HUES64 (cell line): ENCODE measurements at regions not wholly inside any gene's neighbourhood (a gene's known extent, or its start where the extent isn't known, plus 50 kb on each side); places are given as distances from the start of the nearest gene placed in this dataset.

Source experiments
- H3K27ac ChIP-seq: 2 replicates; pipeline ENCODE4 v1.7.0; 2013; ENCODE audit warnings: low read depth, low read length, inconsistent platforms
- H3K27me3 ChIP-seq: 2 replicates; pipeline ENCODE4 v1.6.1; 2013; ENCODE audit warnings: mild to moderate bottlenecking, low read length; ENCODE audit not compliant: insufficient read depth
- H3K36me3 ChIP-seq: 2 replicates; pipeline ENCODE4 v1.6.1; 2013; ENCODE audit warnings: mild to moderate bottlenecking, low read length; ENCODE audit not compliant: insufficient read depth
- H3K4me1 ChIP-seq: 2 replicates; pipeline ENCODE4 v1.6.1; 2013; ENCODE audit warnings: mild to moderate bottlenecking, low read length, moderate library complexity; ENCODE audit not compliant: insufficient read depth
- H3K4me3 ChIP-seq: 2 replicates; pipeline ENCODE4 v1.5.1; 2013; ENCODE audit warnings: mild to moderate bottlenecking, low read length, moderate library complexity
- H3K9ac ChIP-seq: 2 replicates; pipeline ENCODE4 v1.6.1; 2013; ENCODE audit warnings: mild to moderate bottlenecking, low read depth, low read length
- H3K9me3 ChIP-seq: 2 replicates; pipeline ENCODE4 v1.6.1; 2013; ENCODE audit warnings: low read depth, low read length; ENCODE audit not compliant: insufficient read depth
- WGBS: fragments of 150-250, 120-280 bp; methylation state at CpG from one replicate; pipeline ENCODE4 v1.1.7; 2013; ENCODE audit warnings: missing lambda C conversion rate; 5-methylcytosine and 5-hydroxymethylcytosine counted together

DNA sequence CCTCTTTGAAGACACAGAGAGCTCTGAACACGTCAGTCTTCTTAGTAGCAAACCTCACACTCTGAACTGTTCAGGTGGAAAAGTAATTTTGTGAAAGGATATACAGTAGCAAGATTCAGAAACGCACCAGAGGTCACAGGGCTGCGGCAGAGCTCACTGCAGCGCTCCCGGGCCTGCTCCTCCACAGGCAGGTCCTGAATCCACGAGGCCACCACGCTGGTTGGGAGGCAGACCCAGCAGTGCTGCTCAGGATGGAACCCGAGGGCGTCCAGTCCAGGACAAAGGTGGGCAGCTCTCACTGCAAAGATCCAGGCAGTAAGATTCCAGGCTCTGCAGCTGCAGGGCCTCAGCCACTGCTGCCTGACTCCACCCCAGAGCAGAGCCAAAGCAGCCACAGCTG lies 576.2 kb upstream of the SALL3 start:
- 83% methylated on average over 9 of the region's 9 CpGs for WGBS

DNA sequence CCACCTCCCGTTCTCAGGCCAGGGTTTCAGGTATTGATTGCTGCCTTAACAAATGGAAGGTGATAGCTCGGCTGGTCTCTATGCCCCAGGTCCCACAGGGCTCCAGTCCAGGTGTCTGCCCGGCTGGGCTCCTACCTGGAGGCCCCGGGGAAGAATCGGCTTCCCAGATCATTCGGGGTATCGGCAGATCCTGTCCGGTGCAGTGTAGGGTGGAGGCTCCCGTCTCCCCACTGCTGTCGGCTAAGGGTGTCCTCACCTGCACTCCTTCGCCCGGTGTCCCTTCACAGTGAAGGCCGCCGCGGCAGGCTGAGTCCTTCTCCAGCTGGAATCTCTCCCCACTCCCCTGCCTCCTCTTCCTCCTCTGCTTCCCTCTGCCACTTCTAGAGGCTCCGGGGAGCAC lies 573.9 kb upstream of the SALL3 start:
- H3K4me3 ChIP-seq: no peak overlapping the region
- WGBS: 90% methylated on average over 16 of the region's 16 CpGs
- no peaks in the 10 kb centered on the region for H3K36me3 ChIP-seq
- H3K4me1 ChIP-seq: no peaks in the 10 kb centered on the region
- H3K9ac ChIP-seq: no peak overlapping the region
- no peak overlapping the region for H3K27ac ChIP-seq
- no peaks in the 10 kb centered on the region for H3K27me3 ChIP-seq
- no peaks in the 10 kb centered on the region for H3K9me3 ChIP-seq

More for the DNA sequence above, 576.2 kb upstream of the SALL3 start:
- Histone ChIP-seq H3K27me3 (no peaks in the 10 kb centered on the region), H3K4me3 (no peak overlapping the region), H3K4me1 (no peaks in the 10 kb centered on the region), H3K9ac (no peak overlapping the region), H3K27ac (no peak overlapping the region), H3K36me3 (no peaks in the 10 kb centered on the region), H3K9me3 (no peaks in the 10 kb centered on the region)

DNA sequence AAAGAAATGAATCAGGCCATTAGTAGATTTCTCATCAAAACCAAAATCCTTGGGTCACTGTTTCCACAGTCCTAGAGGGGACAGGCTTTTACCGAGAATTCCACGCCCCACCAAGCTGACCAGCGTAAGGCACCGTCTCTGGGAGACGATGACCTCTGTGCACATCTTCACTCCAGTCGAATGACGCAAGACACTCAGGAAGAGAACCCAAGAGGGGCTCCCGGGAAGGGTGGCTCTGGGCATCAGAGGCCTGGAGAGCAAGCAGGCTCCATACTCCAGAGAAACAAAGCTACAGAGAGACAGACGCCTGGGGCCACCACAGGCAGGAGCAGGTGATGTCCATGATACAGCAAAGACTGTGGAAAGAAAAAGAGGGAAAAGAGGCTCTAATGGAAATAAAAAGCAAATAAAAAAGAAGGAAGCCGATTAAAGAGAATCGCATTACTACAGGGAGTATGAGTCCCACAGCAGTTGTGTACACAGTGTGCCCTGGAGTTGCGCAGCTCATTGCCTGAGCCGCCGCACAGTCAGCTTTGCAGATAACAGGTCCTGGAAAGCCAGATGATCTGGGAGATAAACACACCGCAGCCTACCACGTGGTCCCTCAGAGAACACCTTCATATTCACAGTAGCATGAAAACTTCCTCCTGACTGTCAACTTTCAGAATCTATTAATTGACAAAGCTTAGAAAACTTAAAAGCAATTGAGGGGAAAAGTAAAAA lies 572.7 kb upstream of the SALL3 start:
- H3K9me3 ChIP-seq: no peaks in the 10 kb centered on the region
- H3K4me3 ChIP-seq: no peak overlapping the region
- H3K27me3 ChIP-seq: no peaks in the 10 kb centered on the region
- WGBS: 97% methylated on average over 16 of the region's 16 CpGs
- no peak overlapping the region for H3K27ac ChIP-seq
- no peaks in the 10 kb centered on the region for H3K4me1 ChIP-seq
- H3K9ac ChIP-seq: no peak overlapping the region
- H3K36me3 ChIP-seq: no peaks in the 10 kb centered on the region

DNA sequence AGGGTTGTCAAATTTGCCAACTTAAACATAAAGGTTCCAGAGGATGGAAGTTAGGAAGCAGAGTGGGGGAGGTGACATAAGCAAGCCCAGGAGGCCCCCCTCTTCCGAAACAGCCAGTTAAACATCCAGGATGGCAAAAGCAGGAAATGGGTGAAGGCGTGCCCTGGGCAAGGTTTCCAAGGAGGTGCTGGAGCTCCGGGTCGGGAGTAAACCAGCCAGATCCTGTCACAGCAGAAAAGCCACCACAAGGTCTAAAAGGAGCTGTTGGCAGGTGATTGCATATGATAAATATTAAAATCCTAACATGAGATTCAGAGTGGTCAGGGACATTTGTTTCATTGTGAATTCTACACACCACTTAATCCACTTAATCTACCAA lies 572.2 kb upstream of the SALL3 start:
- Histone ChIP-seq H3K4me1 (no peaks in the 10 kb centered on the region), H3K27me3 (no peaks in the 10 kb centered on the region), H3K36me3 (no peaks in the 10 kb centered on the region), H3K9ac (no peak overlapping the region), H3K9me3 (no peaks in the 10 kb centered on the region), H3K27ac (no peak overlapping the region), H3K4me3 (no peak overlapping the region)
- WGBS: 85% methylated on average over 4 of the region's 4 CpGs

DNA sequence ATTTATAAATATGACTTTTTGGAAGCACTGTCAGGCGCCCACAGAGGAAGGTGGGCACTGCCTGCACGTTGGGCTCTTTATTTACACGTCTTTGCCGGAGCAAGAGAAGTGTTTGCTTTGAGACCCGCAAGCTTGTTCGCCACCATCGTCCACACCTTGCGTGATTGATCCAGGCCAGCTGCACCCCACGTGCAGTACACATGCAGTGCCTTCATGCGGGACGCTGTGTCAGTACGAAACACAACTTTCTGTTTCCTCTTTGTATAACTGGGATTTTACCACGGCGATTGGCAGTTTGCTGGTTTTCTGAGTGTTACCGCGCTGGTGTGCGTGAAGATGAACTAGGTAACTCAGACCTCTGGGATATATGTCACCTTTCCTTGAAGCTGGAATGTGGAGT lies 571.0 kb upstream of the SALL3 start:
- 90% methylated on average over 17 of the region's 17 CpGs for WGBS
- Histone ChIP-seq H3K9ac (no peak overlapping the region), H3K4me1 (no peaks in the 10 kb centered on the region), H3K27me3 (no peaks in the 10 kb centered on the region), H3K9me3 (no peaks in the 10 kb centered on the region), H3K27ac (no peak overlapping the region), H3K4me3 (no peak overlapping the region), H3K36me3 (no peaks in the 10 kb centered on the region)

DNA sequence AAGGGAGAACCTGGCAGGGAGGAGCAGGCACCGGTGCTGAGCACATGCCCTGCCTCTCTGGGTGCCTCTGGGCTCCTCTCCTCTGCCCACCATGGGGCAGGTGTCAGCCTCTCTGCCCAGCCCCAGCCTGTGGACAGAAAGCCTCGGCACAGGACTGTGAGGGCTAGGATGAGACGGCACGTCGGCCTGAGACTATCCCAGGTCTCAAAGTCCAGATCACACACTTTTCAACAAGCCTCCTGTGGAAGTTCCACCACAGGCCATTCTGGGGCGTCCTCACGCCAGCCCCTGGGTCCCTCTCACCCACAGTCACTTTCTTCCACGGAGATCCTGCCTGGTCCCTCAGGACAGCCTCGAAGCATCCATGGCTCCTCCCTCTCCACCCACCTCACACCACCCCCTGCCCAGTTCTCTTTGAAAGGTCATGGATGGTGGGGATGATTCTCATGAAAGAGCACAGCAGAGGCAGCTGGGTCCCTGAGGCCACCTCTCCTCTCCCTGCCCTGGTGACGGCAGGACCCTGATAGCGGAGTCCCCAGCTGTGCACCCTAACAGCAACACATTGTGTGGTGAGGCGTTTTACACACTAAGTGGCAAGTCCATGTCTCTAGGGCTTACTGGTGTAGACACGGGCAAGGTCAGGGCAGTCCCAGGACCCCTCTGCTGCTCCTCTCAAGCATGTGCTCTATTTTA lies 569.4 kb upstream of the SALL3 start:
- no peaks in the 10 kb centered on the region for H3K9me3 ChIP-seq
- WGBS: 98% methylated on average over 13 of the region's 13 CpGs
- H3K4me1 ChIP-seq: no peaks in the 10 kb centered on the region
- H3K27ac ChIP-seq: no peak overlapping the region
- H3K4me3 ChIP-seq: no peak overlapping the region
- H3K36me3 ChIP-seq: no peaks in the 10 kb centered on the region
- H3K9ac ChIP-seq: no peak overlapping the region
- no peaks in the 10 kb centered on the region for H3K27me3 ChIP-seq

DNA sequence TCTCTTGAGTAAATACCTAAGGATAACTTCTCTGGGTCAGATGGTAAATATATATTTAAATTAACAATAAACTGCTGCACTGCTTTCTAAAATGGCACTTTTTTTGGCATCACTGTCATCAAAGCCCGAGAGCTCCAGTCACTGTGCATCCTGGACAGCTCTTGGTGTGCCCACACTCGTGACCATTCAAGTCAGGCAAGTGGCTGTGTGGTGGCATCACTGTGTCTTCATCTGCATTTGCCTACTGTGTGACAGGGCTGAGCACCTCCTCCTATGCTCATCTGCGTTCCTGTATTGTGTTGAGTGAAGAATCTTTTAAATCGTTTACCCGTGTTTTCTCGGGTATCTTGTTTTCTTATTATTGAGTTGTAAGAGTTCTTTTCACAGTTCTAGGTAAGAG lies 568.1 kb upstream of the SALL3 start:
- no peak overlapping the region for H3K9ac ChIP-seq
- H3K4me1 ChIP-seq: no peaks in the 10 kb centered on the region
- WGBS: 94% methylated on average over 6 of the region's 6 CpGs
- H3K9me3 ChIP-seq: no peaks in the 10 kb centered on the region
- no peak overlapping the region for H3K27ac ChIP-seq
- no peak overlapping the region for H3K4me3 ChIP-seq
- no peaks in the 10 kb centered on the region for H3K36me3 ChIP-seq
- no peaks in the 10 kb centered on the region for H3K27me3 ChIP-seq

DNA sequence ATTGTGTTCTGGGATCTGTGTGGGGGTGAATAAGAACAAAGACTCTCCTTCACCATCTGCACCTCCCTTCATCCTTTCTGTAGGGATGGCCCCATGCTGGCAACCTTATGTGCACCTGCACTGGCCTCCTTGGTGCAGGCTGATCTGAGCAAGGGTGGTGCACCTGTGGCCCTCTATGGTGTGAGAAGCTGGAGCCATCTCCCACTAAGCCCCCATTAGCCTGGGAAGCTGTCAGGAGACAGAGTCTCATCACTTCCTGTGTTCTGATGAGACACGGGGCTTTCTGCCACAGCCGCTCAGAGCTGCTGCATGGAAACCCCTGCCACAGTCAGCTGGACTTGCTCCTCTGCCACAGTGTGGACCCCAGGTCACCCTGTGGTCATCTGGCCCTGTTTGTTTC lies 565.3 kb upstream of the SALL3 start:
- no peak overlapping the region for H3K4me3 ChIP-seq
- no peak overlapping the region for H3K9ac ChIP-seq
- no peaks in the 10 kb centered on the region for H3K36me3 ChIP-seq
- H3K4me1 ChIP-seq: no peaks in the 10 kb centered on the region
- 93% methylated on average over 2 of the region's 2 CpGs for WGBS
- no peak overlapping the region for H3K27ac ChIP-seq
- no peaks in the 10 kb centered on the region for H3K27me3 ChIP-seq
- no peaks in the 10 kb centered on the region for H3K9me3 ChIP-seq

DNA sequence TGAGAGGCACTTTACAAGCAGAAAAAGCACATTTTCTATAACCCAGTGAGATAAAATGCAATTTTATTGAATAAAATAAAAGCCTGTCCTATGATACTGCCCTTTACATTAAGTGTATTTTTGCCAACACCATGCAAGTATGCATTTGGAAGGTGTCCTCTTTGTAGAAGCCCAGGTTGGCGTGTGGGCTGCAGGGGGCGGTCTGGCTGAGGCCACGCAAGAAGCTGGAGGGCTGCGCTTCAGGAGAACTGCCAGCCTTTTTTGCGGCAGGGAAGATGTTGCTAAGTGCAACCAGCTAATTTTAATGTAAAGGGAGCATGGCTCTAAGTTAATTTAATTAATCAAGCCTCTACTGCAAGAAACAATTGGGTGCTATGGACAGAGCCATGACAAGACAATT lies 562.8 kb upstream of the SALL3 start:
- no peaks in the 10 kb centered on the region for H3K36me3 ChIP-seq
- no peaks in the 10 kb centered on the region for H3K27me3 ChIP-seq
- H3K9ac ChIP-seq: no peak overlapping the region
- no peaks in the 10 kb centered on the region for H3K9me3 ChIP-seq
- H3K27ac ChIP-seq: no peak overlapping the region
- H3K4me1 ChIP-seq: no peaks in the 10 kb centered on the region
- WGBS: 87% methylated on average over 5 of the region's 5 CpGs
- no peak overlapping the region for H3K4me3 ChIP-seq

DNA sequence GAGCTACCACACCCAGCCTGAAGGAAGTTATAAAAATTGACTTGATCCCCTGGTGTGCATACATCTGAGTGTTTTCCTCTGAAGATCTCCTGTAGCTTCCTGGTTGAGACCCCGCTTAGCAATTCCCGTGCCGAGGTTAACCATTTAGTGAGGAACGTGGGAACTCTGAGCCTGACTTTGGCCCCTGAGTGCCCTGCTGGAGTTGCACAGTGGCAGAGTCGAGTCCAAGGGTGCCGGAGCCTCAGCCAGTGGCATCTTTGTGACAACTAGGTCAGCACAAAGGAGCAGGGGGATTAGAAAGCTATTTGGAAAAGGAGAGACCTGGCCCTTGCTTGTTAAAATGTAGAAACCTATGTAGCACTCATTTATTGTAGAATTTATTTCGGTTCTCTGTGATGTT lies 561.2 kb upstream of the SALL3 start:
- Histone ChIP-seq H3K36me3 (no peaks in the 10 kb centered on the region), H3K4me3 (no peak overlapping the region)
- 81% methylated on average over 7 of the region's 7 CpGs for WGBS

DNA sequence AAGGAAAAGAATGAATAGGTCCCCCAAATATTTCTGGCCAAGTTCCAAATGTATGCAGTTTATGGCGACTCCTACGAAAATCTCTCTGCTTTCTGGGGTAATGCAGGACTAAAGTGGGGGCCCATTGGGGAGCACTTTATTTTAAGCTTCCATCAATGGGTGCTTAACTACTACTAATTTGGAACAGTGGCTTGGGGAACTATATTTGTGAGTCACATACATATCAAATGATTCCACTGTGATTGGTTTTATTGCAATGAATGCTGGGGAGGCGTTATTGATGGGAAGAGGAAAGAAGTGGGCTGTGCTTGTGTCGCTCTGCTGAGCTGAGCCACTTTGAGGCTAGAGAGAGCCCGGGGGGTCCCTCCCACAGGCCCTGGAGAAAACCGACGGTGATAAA lies 560.4 kb upstream of the SALL3 start:
- WGBS: 91% methylated on average over 7 of the region's 7 CpGs

More for the DNA sequence above, 561.2 kb upstream of the SALL3 start:
- Histone ChIP-seq H3K27me3 (no peaks in the 10 kb centered on the region), H3K9me3 (no peaks in the 10 kb centered on the region), H3K4me1 (no peaks in the 10 kb centered on the region), H3K27ac (no peak overlapping the region), H3K9ac (no peak overlapping the region)

More for the DNA sequence above, 560.4 kb upstream of the SALL3 start:
- H3K9me3 ChIP-seq: no peaks in the 10 kb centered on the region
- no peaks in the 10 kb centered on the region for H3K36me3 ChIP-seq
- H3K27me3 ChIP-seq: no peaks in the 10 kb centered on the region
- no peaks in the 10 kb centered on the region for H3K4me1 ChIP-seq
- H3K9ac ChIP-seq: no peak overlapping the region
- no peak overlapping the region for H3K4me3 ChIP-seq
- no peak overlapping the region for H3K27ac ChIP-seq
